ENCODE measurements at regions not wholly inside any gene's neighbourhood (a gene's known extent, or its start where the extent isn't known, plus 50 kb on each side); places are given as distances from the start of the nearest gene placed in this dataset.

GRCh38 chr18:41484069-41484468 is 471.0 kb upstream of the PIK3C3 start:
- no peak overlapping the region for H3K4me2 ChIP-seq
- no peak overlapping the region for H2AFZ ChIP-seq
- H3K4me3 Mint-ChIP-seq, result no peak overlapping the region
- DNase-seq (ENCODE audit: low spot score) (no peak), ATAC-seq (no peak)
- no peaks in the 10 kb centered on the region for H3K9me3 Mint-ChIP-seq
- H3K9me2 ChIP-seq (ENCODE audit: insufficient read depth), result peaks cover 5% of the 10 kb centered on the region; the same call in 1 of the 2 replicates
- H3K36me3 Mint-ChIP-seq (ENCODE audit: low read depth), result no peaks in the 10 kb centered on the region
- no peak overlapping the region for H3K27ac ChIP-seq (ENCODE audit: low read depth)
- no peaks in the 10 kb centered on the region for H3K27me3 Mint-ChIP-seq (ENCODE audit: insufficient read depth, low read depth, poor library complexity)
- no peaks in the 10 kb centered on the region for H3K27me3 ChIP-seq (ENCODE audit: insufficient read depth)
- H3K36me3 ChIP-seq (ENCODE audit: insufficient read depth), result no peaks in the 10 kb centered on the region
- H4K20me1 ChIP-seq (replicated peaks; ENCODE audit: insufficient read depth), result no peaks in the 10 kb centered on the region
- no peak overlapping the region for H3K4me3 ChIP-seq
- H3F3A ChIP-seq (replicated peaks; ENCODE audit: low read depth), result no peaks in the 10 kb centered on the region
- TF ChIP-seq CREB1 (CRISPR knock-in tag; IDR thresholded peaks at IDR 0.05; ENCODE audit: low read depth), result no peak
- no peak for TF ChIP-seq CTCF (conservative IDR thresholded peaks at IDR 0.05; ENCODE audit: low read depth in 2 of 2)
- no peak for TF ChIP-seq EZH2 (IDR thresholded peaks at IDR 0.05; ENCODE audit: low read depth, unreplicated experiment)
- no peak for TF ChIP-seq ETS1 (IDR thresholded peaks at IDR 0.05)
- TF ChIP-seq ZNF462 (CRISPR knock-in tag; IDR thresholded peaks at IDR 0.05), result no peak
- no peak for TF ChIP-seq STAT1 (IDR thresholded peaks at IDR 0.05; ENCODE audit: unreplicated experiment)
- no peak for TF ChIP-seq REST (IDR thresholded peaks at IDR 0.05; ENCODE audit: unreplicated experiment)
- TF ChIP-seq EZH2phosphoT487 (IDR thresholded peaks at IDR 0.05; ENCODE audit: unreplicated experiment), result no peak
- TF ChIP-seq ZNF331 (CRISPR knock-in tag; IDR thresholded peaks at IDR 0.05; ENCODE audit: low read depth), result no peak
- no peaks in the 10 kb centered on the region for H3K79me2 ChIP-seq (replicated peaks; ENCODE audit: insufficient read depth)
- no peak overlapping the region for H3K27ac Mint-ChIP-seq
- H3K4me1 Mint-ChIP-seq, result peaks cover 8% of the 10 kb centered on the region; the same call in 2 of the 3 replicates
- H3K4me1 ChIP-seq (ENCODE audit: insufficient read depth), result peaks cover 13% of the 10 kb centered on the region; the same call in 1 of the 2 replicates

All from GM23338 (cell line).